Suprapubic skin (tissue), 4 donors: ENCODE measurements at regions not wholly inside any gene's neighbourhood (a gene's known extent, or its start where the extent isn't known, plus 50 kb on each side); places are given as distances from the start of the nearest gene placed in this dataset.

Experiments used
- DNase-seq, 2 donors: peaks; one replicate each; pipeline ENCODE4 v3.0.0-alpha.2; 2019; ENCODE audit warnings: low spot score in 2 of 2
- H3K27ac ChIP-seq: fragments of 200-600 bp; sonication (generic); one replicate; pipeline ENCODE4 v1.5.1; 2019
- H3K27me3 ChIP-seq: fragments of 200-600 bp; sonication (generic); one replicate; pipeline ENCODE4 v1.5.1; 2019
- H3K36me3 ChIP-seq: fragments of 200-600 bp; sonication (generic); one replicate; pipeline ENCODE4 v1.5.1; 2019
- H3K4me1 ChIP-seq: fragments of 200-600 bp; sonication (generic); one replicate; pipeline ENCODE4 v1.5.1; 2019
- H3K4me3 ChIP-seq: fragments of 200-600 bp; sonication (generic); one replicate; pipeline ENCODE4 v1.5.1; 2019; ENCODE audit warnings: mild to moderate bottlenecking
- H3K9me3 ChIP-seq: fragments of 200-600 bp; sonication (generic); one replicate; pipeline ENCODE4 v1.5.1; 2019
- CTCF ChIP-seq, 2 donors: fragments of 200-600 bp in 1 of 2; fragments of 450-650 bp in 1 of 2; sonication (generic) in 1 of 2; IDR thresholded peaks; one replicate each; pipeline ENCODE4 v1.5.1; 2016 to 2019; ENCODE audit warnings: antibody characterized with exemption in 2 of 2, mild to moderate bottlenecking in 1 of 2, moderate library complexity in 1 of 2
- EP300 ChIP-seq: sonication (generic); formaldehyde crosslinking; IDR thresholded peaks from one replicate; pipeline ENCODE4 v1.6.1; 2017; ENCODE audit warnings: antibody characterized with exemption
- POLR2A ChIP-seq, 2 donors: fragments of 450-650 bp; IDR thresholded peaks; one replicate each; pipeline ENCODE4 v1.6.1; 2017; ENCODE audit warnings: antibody characterized with exemption in 2 of 2, mild to moderate bottlenecking in 2 of 2, moderate library complexity in 2 of 2
- POLR2AphosphoS5 ChIP-seq, 3 donors: sonication (generic); formaldehyde crosslinking; IDR thresholded peaks; one replicate each; pipeline ENCODE4 v1.6.1; 2017; ENCODE audit warnings: antibody characterized with exemption in 3 of 3
- WGBS: methylation state at CpG from one replicate; pipeline ENCODE4 v1.1.5; 2018; 5-methylcytosine and 5-hydroxymethylcytosine counted together

GRCh38 chr3:176696816-176697215 lies 500.5 kb downstream of the TBL1XR1 start:
- 60% methylated on average over 4 of the region's 4 CpGs for WGBS

DNA sequence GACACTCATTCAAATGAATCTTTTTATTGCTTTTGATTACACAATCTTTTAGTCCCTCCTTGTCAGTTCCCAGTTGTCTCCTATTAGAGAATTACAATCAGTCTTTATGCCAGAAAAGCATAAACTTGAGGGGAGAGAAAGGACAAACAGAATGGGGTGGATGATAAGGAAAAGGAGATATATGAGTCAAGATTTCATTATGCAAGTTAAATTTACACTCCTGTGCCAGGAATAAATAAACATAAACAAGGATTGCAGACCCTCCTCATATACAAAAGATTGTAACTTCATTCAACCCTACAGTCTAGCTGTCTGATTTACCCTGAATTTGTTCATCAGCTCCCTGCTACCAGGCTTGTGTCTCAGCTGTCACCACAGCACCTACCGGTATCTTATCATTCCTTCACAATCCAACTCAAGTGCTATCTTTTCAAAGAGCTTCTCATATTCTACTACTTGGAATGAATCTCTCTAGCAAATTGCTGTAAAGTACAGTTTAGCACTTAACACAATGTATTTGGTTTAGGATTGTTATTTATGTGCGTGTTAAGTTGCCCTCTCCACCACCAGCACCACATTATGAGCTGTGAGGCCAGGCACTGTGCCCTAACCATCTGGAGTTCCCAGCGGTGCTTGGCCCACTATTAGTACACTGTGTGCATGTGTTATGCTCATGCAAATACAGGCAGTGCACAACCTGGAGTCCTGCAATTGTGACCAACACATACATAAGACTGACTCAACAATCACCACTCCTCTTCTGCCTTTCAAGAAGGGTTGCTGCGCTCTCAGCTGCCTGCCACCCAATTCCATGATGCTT lies 504.1 kb downstream of the TBL1XR1 start:
- TF ChIP-seq POLR2AphosphoS5 (IDR thresholded peaks at IDR 0.05): no peak
- no peak for TF ChIP-seq POLR2A (IDR thresholded peaks at IDR 0.05)
- TF ChIP-seq CTCF (IDR thresholded peaks at IDR 0.05): no peak
- TF ChIP-seq EP300: no peak
- Histone ChIP-seq H3K27ac (no peak overlapping the region), H3K36me3 (no peaks in the 10 kb centered on the region), H3K4me3 (no peak overlapping the region), H3K9me3 (no peaks in the 10 kb centered on the region), H3K27me3 (no peaks in the 10 kb centered on the region), H3K4me1 (no peaks in the 10 kb centered on the region)
- 85% methylated on average over 4 of the region's 4 CpGs for WGBS
- no peak for DNase-seq

More at GRCh38 chr3:176696816-176697215, 500.5 kb downstream of the TBL1XR1 start:
- H3K4me3 ChIP-seq: no peak overlapping the region
- no peak overlapping the region for H3K27ac ChIP-seq
- no peaks in the 10 kb centered on the region for H3K27me3 ChIP-seq
- no peaks in the 10 kb centered on the region for H3K4me1 ChIP-seq
- TF ChIP-seq CTCF (IDR thresholded peaks at IDR 0.05) (no peak), POLR2A (IDR thresholded peaks at IDR 0.05) (no peak), EP300 (no peak), POLR2AphosphoS5 (IDR thresholded peaks at IDR 0.05) (no peak)
- no peaks in the 10 kb centered on the region for H3K9me3 ChIP-seq
- no peak for DNase-seq
- no peaks in the 10 kb centered on the region for H3K36me3 ChIP-seq

GRCh38 chr3:176692199-176692965 lies 504.9 kb downstream of the TBL1XR1 start:
- Histone ChIP-seq H3K4me3 (no peak overlapping the region), H3K9me3 (no peaks in the 10 kb centered on the region), H3K36me3 (no peaks in the 10 kb centered on the region), H3K4me1 (no peaks in the 10 kb centered on the region), H3K27ac (no peak overlapping the region), H3K27me3 (no peaks in the 10 kb centered on the region)
- DNase-seq: no peak
- TF ChIP-seq CTCF (IDR thresholded peaks at IDR 0.05) (no peak), POLR2A (IDR thresholded peaks at IDR 0.05) (no peak), POLR2AphosphoS5 (IDR thresholded peaks at IDR 0.05) (no peak), EP300 (no peak)
- 74% methylated on average over 8 of the region's 8 CpGs for WGBS

DNA sequence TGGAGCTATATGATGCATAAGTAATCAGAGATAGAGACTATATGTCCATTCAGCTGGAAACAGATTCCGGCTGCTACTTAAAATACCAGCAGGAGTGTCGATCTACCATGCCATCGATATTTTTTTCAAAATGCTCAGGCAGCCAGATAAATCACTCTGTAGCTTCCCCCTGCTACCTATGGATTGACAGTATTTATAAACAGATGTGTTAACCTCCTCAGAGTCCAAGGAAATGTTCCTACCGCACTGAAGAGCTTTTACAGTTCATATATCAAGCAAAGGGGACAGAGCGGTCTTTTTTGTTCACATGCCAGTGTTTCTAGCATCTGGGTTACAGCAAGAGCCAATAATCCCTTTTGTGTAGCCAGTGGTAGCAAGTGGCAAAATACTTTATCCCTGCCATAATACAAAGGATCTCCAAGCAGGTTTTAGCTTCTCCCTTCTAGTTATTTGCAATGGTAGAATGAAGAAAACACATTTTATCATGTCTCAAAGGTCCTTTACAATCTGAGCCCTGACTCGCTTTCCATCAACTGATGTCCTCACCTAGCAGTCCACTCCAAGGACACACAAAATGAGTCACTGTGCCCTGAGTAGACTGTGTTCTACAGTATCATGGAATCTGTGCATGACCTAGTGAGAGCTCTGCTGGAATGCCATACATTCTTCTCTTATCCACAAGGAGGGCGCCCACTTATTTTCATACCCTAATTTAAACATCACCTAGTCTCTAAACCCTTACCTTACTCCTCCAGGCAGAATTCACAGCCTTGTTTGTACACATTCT lies 507.0 kb downstream of the TBL1XR1 start:
- Histone ChIP-seq H3K27me3 (no peaks in the 10 kb centered on the region), H3K4me3 (no peak overlapping the region), H3K4me1 (no peaks in the 10 kb centered on the region), H3K9me3 (no peaks in the 10 kb centered on the region), H3K36me3 (no peaks in the 10 kb centered on the region), H3K27ac (no peak overlapping the region)
- 68% methylated on average over 7 of the region's 7 CpGs for WGBS
- TF ChIP-seq POLR2AphosphoS5 (IDR thresholded peaks at IDR 0.05) (no peak), CTCF (IDR thresholded peaks at IDR 0.05) (no peak), POLR2A (IDR thresholded peaks at IDR 0.05) (no peak), EP300 (no peak)
- no peak for DNase-seq
